BLaER1 (cell line): ENCODE measurements at regions not wholly inside any gene's neighbourhood (a gene's known extent, or its start where the extent isn't known, plus 50 kb on each side); places are given as distances from the start of the nearest gene placed in this dataset.

Experiments
- H3K27ac ChIP-seq: shearing (Covaris generic); formaldehyde crosslinking; 2 replicates; pipeline ENCODE4 v1.8.1; 2022
- H3K27me3 ChIP-seq: shearing (Covaris generic); formaldehyde crosslinking; 2 replicates; pipeline ENCODE4 v1.8.1; 2022
- H3K36me3 ChIP-seq: shearing (Covaris generic); formaldehyde crosslinking; 2 replicates; pipeline ENCODE4 v1.8.1; 2022
- H3K4me1 ChIP-seq: shearing (Covaris generic); formaldehyde crosslinking; 2 replicates; pipeline ENCODE4 v1.8.1; 2022
- H3K4me2 ChIP-seq: shearing (Covaris generic); formaldehyde crosslinking; 2 replicates; pipeline ENCODE4 v1.8.1; 2022
- H3K4me3 ChIP-seq: shearing (Covaris generic); formaldehyde crosslinking; 2 replicates; pipeline ENCODE4 v1.8.1; 2022
- H3K9ac ChIP-seq: shearing (Covaris generic); formaldehyde crosslinking; 2 replicates; pipeline ENCODE4 v1.8.1; 2022
- H3K9me3 ChIP-seq: shearing (Covaris generic); formaldehyde crosslinking; 2 replicates; pipeline ENCODE4 v1.8.1; 2022
- H4K20me1 ChIP-seq: shearing (Covaris generic); formaldehyde crosslinking; 2 replicates; pipeline ENCODE4 v1.8.1; 2022
- Cebpa-rat ChIP-seq: shearing (Covaris generic); IDR thresholded peaks from 2 replicates; pipeline ENCODE4 v1.8.1; 2022

DNA sequence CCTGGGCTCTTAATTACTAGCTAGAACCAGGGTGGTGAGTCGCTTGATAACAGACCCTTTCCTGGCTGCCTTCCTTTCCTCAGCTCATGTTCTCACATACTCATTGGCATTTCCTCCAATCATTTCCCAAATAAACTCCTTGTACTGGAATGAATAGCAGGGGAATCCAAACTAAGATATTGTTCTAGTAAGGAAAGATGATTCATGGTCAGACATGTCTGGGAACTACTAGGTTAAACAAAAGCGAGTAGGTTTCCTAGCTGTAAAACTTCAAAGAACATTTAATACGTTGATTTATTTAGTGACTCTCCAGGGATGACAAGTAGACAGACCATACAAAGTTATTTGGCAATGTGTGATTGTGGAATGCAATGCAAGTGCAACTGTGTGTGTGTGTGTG lies 121.2 kb upstream of the KCNJ6 start:
- no peaks in the 10 kb centered on the region for H4K20me1 ChIP-seq
- no peaks in the 10 kb centered on the region for H3K4me1 ChIP-seq
- H3K9me3 ChIP-seq = no peaks in the 10 kb centered on the region
- H3K9ac ChIP-seq = no peak overlapping the region
- no peak overlapping the region for H3K4me2 ChIP-seq
- no peak overlapping the region for H3K27ac ChIP-seq
- H3K36me3 ChIP-seq = no peaks in the 10 kb centered on the region
- TF ChIP-seq Cebpa-rat = no peak
- H3K4me3 ChIP-seq = no peak overlapping the region
- H3K27me3 ChIP-seq = no peaks in the 10 kb centered on the region

DNA sequence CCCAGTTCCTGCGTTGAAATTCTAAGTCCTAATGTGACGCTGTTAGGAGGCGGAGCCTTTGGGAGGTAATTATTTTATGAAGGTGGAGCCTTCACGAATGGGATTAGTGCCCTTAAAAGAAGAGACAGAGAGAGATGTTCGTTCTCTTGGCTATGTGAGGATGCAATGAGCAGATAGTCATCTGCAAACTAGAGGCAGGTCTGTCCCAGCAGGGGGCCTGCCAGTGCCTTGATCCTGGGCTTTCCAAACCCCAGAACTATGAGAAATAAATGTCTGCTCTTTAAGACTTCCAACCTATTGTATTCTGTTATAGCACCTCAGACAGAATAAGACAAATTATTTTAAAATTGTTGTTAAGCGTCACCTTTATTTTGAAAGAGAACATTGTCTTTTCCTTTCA lies 123.1 kb upstream of the KCNJ6 start:
- TF ChIP-seq Cebpa-rat = no peak

DNA sequence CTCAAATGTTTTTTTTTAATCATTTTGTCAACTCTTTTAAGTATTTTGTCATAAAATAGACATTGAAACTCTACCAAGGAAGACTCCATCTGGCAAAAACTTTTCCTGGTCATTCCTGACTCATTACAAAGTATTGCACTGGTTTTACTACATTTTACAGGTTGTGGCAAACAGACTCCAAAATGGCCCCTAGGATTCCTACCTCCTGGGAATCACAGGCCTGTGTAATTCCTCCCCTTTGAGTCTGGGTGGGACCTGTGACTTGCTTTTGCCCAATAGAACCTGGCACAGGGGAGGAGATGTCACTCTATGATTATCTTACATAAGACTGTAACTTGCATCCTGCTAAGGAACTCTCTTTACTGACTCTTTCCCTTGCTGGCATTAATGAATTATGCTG lies 123.6 kb upstream of the KCNJ6 start:
- TF ChIP-seq Cebpa-rat = no peak
- no peak overlapping the region for H3K27ac ChIP-seq
- no peaks in the 10 kb centered on the region for H3K27me3 ChIP-seq
- H3K4me1 ChIP-seq = no peaks in the 10 kb centered on the region
- no peaks in the 10 kb centered on the region for H3K9me3 ChIP-seq
- no peak overlapping the region for H3K4me2 ChIP-seq
- no peak overlapping the region for H3K4me3 ChIP-seq
- no peaks in the 10 kb centered on the region for H3K36me3 ChIP-seq
- H3K9ac ChIP-seq = no peak overlapping the region
- no peaks in the 10 kb centered on the region for H4K20me1 ChIP-seq

More for the DNA sequence above, 123.1 kb upstream of the KCNJ6 start:
- no peaks in the 10 kb centered on the region for H4K20me1 ChIP-seq
- no peaks in the 10 kb centered on the region for H3K4me1 ChIP-seq
- no peak overlapping the region for H3K27ac ChIP-seq
- no peaks in the 10 kb centered on the region for H3K9me3 ChIP-seq
- H3K36me3 ChIP-seq = no peaks in the 10 kb centered on the region
- H3K4me2 ChIP-seq = no peak overlapping the region
- H3K4me3 ChIP-seq = no peak overlapping the region
- no peaks in the 10 kb centered on the region for H3K27me3 ChIP-seq
- no peak overlapping the region for H3K9ac ChIP-seq

DNA sequence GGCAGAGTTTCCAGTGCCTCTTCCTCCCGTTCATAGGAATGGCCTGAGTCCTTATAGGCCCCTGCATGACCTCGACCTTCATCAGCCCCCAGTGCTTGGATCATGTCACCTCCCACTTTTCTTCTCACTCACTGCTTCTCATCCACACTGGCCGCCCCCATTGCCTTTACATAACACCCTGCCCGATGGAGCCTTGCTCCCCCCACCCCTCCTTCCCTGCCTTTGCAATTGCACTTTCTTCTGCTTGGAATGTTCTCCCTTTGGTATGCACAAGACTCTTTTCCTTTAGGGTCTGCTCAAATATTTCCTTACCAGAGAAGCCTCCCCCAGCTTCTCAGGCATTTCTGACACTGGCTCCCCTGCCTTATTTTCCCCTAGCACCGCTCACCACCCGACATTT lies 125.2 kb upstream of the KCNJ6 start:
- Histone ChIP-seq H3K4me1 (no peaks in the 10 kb centered on the region), H3K9me3 (no peaks in the 10 kb centered on the region), H3K36me3 (no peaks in the 10 kb centered on the region), H3K4me2 (no peak overlapping the region), H3K27ac (no peak overlapping the region), H3K9ac (no peak overlapping the region), H3K27me3 (no peaks in the 10 kb centered on the region), H4K20me1 (no peaks in the 10 kb centered on the region), H3K4me3 (no peak overlapping the region)
- no peak for TF ChIP-seq Cebpa-rat

GRCh38 chr21:38042246-38042645 lies 126.0 kb upstream of the KCNJ6 start:
- H3K4me3 ChIP-seq = no peak overlapping the region
- no peak overlapping the region for H3K9ac ChIP-seq
- no peaks in the 10 kb centered on the region for H4K20me1 ChIP-seq
- no peaks in the 10 kb centered on the region for H3K9me3 ChIP-seq
- H3K4me1 ChIP-seq = no peaks in the 10 kb centered on the region
- no peak overlapping the region for H3K27ac ChIP-seq
- no peaks in the 10 kb centered on the region for H3K36me3 ChIP-seq
- H3K4me2 ChIP-seq = no peak overlapping the region
- H3K27me3 ChIP-seq = no peaks in the 10 kb centered on the region
- no peak for TF ChIP-seq Cebpa-rat

GRCh38 chr21:38048167-38048566 lies 131.9 kb upstream of the KCNJ6 start:
- Histone ChIP-seq H3K27ac (no peak overlapping the region), H3K9ac (no peak overlapping the region), H4K20me1 (no peaks in the 10 kb centered on the region), H3K4me3 (no peak overlapping the region), H3K4me2 (no peak overlapping the region), H3K36me3 (no peaks in the 10 kb centered on the region), H3K4me1 (no peaks in the 10 kb centered on the region), H3K9me3 (no peaks in the 10 kb centered on the region), H3K27me3 (no peaks in the 10 kb centered on the region)
- TF ChIP-seq Cebpa-rat = no peak

GRCh38 chr21:38054334-38054733 lies 138.1 kb upstream of the KCNJ6 start:
- Histone ChIP-seq H3K9ac (no peak overlapping the region), H3K4me1 (no peaks in the 10 kb centered on the region), H3K4me3 (no peak overlapping the region), H3K4me2 (no peak overlapping the region), H3K27me3 (no peaks in the 10 kb centered on the region), H3K36me3 (no peaks in the 10 kb centered on the region), H3K9me3 (no peaks in the 10 kb centered on the region), H4K20me1 (no peaks in the 10 kb centered on the region), H3K27ac (no peak overlapping the region)
- no peak for TF ChIP-seq Cebpa-rat

- no peak overlapping the region for H3K4me2 ChIP-seq
- H3K9me3 ChIP-seq = no peaks in the 10 kb centered on the region
- no peak overlapping the region for H3K27ac ChIP-seq
- H3K9ac ChIP-seq = no peak overlapping the region
- H3K36me3 ChIP-seq = no peaks in the 10 kb centered on the region
- H3K27me3 ChIP-seq = no peaks in the 10 kb centered on the region
- H3K4me1 ChIP-seq = no peaks in the 10 kb centered on the region
- no peaks in the 10 kb centered on the region for H4K20me1 ChIP-seq
- TF ChIP-seq Cebpa-rat = no peak
- H3K4me3 ChIP-seq = no peak overlapping the region
Measured at GRCh38 chr21:38056481-38056880, 140.2 kb upstream of the KCNJ6 start.

- H3K4me1 ChIP-seq = no peaks in the 10 kb centered on the region
- H3K27ac ChIP-seq = no peak overlapping the region
- no peaks in the 10 kb centered on the region for H4K20me1 ChIP-seq
- H3K36me3 ChIP-seq = no peaks in the 10 kb centered on the region
- no peak overlapping the region for H3K9ac ChIP-seq
- TF ChIP-seq Cebpa-rat = no peak
- no peak overlapping the region for H3K4me3 ChIP-seq
- H3K9me3 ChIP-seq = no peaks in the 10 kb centered on the region
- H3K27me3 ChIP-seq = no peaks in the 10 kb centered on the region
- H3K4me2 ChIP-seq = no peak overlapping the region
Measured at GRCh38 chr21:38057626-38058025, 141.4 kb upstream of the KCNJ6 start.

DNA sequence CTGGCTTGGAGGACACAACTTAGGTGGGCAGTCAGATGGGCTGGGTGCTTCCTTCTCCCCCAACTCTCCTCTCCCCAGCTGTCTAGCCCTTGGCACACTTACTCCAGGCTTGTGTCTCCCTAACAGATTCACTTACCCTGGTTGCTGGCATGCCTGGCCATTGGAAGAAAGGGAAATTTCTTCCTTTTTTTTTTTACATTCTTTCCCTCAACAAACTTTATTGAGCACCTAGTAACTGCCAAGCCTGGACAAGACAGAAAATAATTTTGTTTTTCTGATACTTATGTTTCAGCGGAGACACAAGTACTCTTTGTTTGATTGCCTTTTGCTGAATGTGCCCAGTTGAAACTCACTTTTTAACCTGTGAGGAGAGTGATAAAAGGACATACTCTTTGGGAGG lies 144.3 kb upstream of the KCNJ6 start:
- peaks cover 4% of the 10 kb centered on the region; the same call in 1 of the 2 replicates for H3K9me3 ChIP-seq
- no peaks in the 10 kb centered on the region for H3K4me1 ChIP-seq
- no peak overlapping the region for H3K4me2 ChIP-seq
- H4K20me1 ChIP-seq = no peaks in the 10 kb centered on the region
- no peak overlapping the region for H3K27ac ChIP-seq
- no peaks in the 10 kb centered on the region for H3K27me3 ChIP-seq
- no peak overlapping the region for H3K4me3 ChIP-seq
- H3K9ac ChIP-seq = no peak overlapping the region
- TF ChIP-seq Cebpa-rat = no peak
- H3K36me3 ChIP-seq = no peaks in the 10 kb centered on the region

DNA sequence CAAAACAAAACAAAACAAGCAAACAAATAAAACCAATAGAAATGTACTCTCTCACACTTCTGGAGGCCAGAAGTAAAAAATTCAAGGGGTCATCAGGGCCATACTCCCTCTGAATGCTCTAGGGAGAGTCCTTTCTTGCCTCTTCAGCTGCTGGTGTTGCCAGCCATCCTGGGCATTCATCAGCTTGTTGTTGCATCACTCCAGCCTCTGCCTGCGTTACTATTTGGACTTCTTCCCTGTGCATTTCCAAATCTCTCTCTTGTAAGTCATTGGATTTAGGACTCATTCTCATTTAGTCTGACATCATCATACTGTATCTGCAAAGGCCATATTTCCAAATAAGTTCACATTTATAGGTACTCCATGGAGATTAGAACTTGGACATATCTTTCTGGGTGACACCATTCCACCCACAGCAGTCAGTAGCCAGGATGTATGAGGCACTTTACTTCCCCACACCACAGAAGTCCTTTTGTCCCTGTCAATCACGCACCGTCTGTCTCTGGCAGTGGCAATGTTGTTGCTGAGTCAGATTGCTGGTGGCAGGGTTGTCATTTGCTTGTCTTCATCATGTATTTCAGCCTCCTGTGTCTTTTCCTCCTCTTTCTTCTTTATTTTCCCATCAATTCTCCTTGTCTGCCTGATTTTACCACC lies 151.0 kb upstream of the KCNJ6 start:
- Histone ChIP-seq H3K4me3 (no peak overlapping the region), H4K20me1 (no peaks in the 10 kb centered on the region), H3K27ac (no peak overlapping the region), H3K4me1 (no peaks in the 10 kb centered on the region), H3K27me3 (no peaks in the 10 kb centered on the region), H3K4me2 (no peak overlapping the region), H3K36me3 (no peaks in the 10 kb centered on the region), H3K9me3 (peaks cover 4% of the 10 kb centered on the region; the same call in 1 of the 2 replicates), H3K9ac (no peak overlapping the region)
- TF ChIP-seq Cebpa-rat = no peak
